PC-3 (cell line): ENCODE measurements at regions not wholly inside any gene's neighbourhood (a gene's known extent, or its start where the extent isn't known, plus 50 kb on each side); places are given as distances from the start of the nearest gene placed in this dataset.

ENCODE experiments used
- ATAC-seq: fragments of 200-7000 bp; cut with Tn5 transposase; 2 replicates; pipeline ENCODE4 v1.9.1; 2020; ENCODE audit warnings: mild to moderate bottlenecking, moderate library complexity
- BruUV-seq: library from RNA; stranded (reverse); fragments of 400-500 nt; replicated peaks from 2 replicates; lab custom pipeline; 2021; lab: Mats Ljungman, UMichigan
- CTCF ChIA-PET: fragments of 300-600 bp; sonication (Branson Sonifier 250); formaldehyde crosslinking; loops from one replicate; lab custom pipeline; 2022; ENCODE audit warnings: antibody characterized with exemption; lab: Charles Lee
- POLR2A ChIA-PET: fragments of 300-600 bp; sonication (Branson Sonifier 250); formaldehyde crosslinking; loops from one replicate; lab custom pipeline; 2022; ENCODE audit warnings: antibody characterized with exemption; ENCODE audit not compliant: unreplicated experiment; lab: Charles Lee
- DNase-seq: peaks from one replicate; pipeline ENCODE4 v3.0.0-alpha.2; 2015
- H2AFZ ChIP-seq: fragments of 300-600 bp; sonication (generic); 2 replicates; pipeline ENCODE4 v1.6.0; 2016; ENCODE audit warnings: antibody characterized with exemption, low read length
- H3F3A ChIP-seq: fragments of 300-600 bp; sonication (generic); one replicate; pipeline ENCODE4 v1.6.0; 2017; ENCODE audit warnings: antibody characterized with exemption, low read length, control low read depth, mild to moderate bottlenecking; ENCODE audit not compliant: unreplicated experiment
- H3K27ac ChIP-seq: fragments of 300-600 bp; sonication (generic); 2 replicates; pipeline ENCODE4 v1.5.1; 2016; ENCODE audit warnings: mild to moderate bottlenecking, low read length
- H3K27me3 ChIP-seq: fragments of 300-600 bp; sonication (generic); 2 replicates; pipeline ENCODE4 v1.6.1; 2016; ENCODE audit warnings: low read length, mixed read lengths
- H3K36me3 ChIP-seq: fragments of 300-600 bp; sonication (generic); 2 replicates; pipeline ENCODE4 v1.6.1; 2016; ENCODE audit warnings: low read depth, mixed run types, low read length, mixed read lengths
- H3K4me1 ChIP-seq: fragments of 300-600 bp; sonication (generic); 2 replicates; pipeline ENCODE4 v1.5.1; 2016; ENCODE audit warnings: low read length; ENCODE audit not compliant: insufficient read depth
- H3K4me2 ChIP-seq: fragments of 300-600 bp; sonication (generic); 2 replicates; pipeline ENCODE4 v1.6.0; 2016; ENCODE audit warnings: low read length
- H3K4me3 ChIP-seq: fragments of 300-600 bp; sonication (generic); 2 replicates; pipeline ENCODE4 v1.5.1; 2016; ENCODE audit warnings: mild to moderate bottlenecking, low read length, mixed read lengths
- H3K79me2 ChIP-seq: fragments of 300-600 bp; sonication (generic); 2 replicates; pipeline ENCODE4 v1.6.1; 2017; ENCODE audit warnings: low read length, mixed read lengths
- H3K9ac ChIP-seq: fragments of 300-600 bp; sonication (generic); 2 replicates; pipeline ENCODE4 v1.6.0; 2016; ENCODE audit warnings: mild to moderate bottlenecking, low read length
- H3K9me2 ChIP-seq: fragments of 300-600 bp; sonication (generic); replicated peaks from 2 replicates; pipeline ENCODE4 v1.6.1; 2016; ENCODE audit warnings: mixed run types, low read length, mixed read lengths
- H3K9me3 ChIP-seq: fragments of 300-600 bp; sonication (generic); 2 replicates; pipeline ENCODE4 v1.6.1; 2016; ENCODE audit warnings: low read length, mixed read lengths
- H4K20me1 ChIP-seq: fragments of 300-600 bp; sonication (generic); 2 replicates; pipeline ENCODE4 v1.6.1; 2016; ENCODE audit warnings: low read length, mixed read lengths
- EZH2 ChIP-seq: fragments of 300-600 bp; sonication (generic); IDR thresholded peaks from one replicate; pipeline ENCODE4 v1.6.1; 2017; ENCODE audit warnings: antibody characterized with exemption, mild to moderate bottlenecking, low read length; ENCODE audit not compliant: unreplicated experiment
- EZH2phosphoT487 ChIP-seq: fragments of 300-600 bp; sonication (generic); IDR thresholded peaks from 2 replicates; pipeline ENCODE4 v1.6.1; 2018; ENCODE audit warnings: mild to moderate bottlenecking, antibody characterized with exemption, low read length, borderline replicate concordance
- intact Hi-C: fragments of 100-400 bp; cut with micrococcal nuclease; formaldehyde crosslinking; loops from 2 replicates; pipeline ENCODE4 v1.9.0; 2023
- TF ChIP-seq, protein P1 (sequence below): fragments of 300-600 bp; sonication (generic); conservative IDR thresholded peaks from 2 replicates; pipeline ENCODE4 v1.5.1; 2017; ENCODE audit warnings: antibody characterized with exemption, low read depth, mild to moderate bottlenecking, low read length

GRCh38 chr1:29728703-29729102 lies 492.4 kb downstream of the PTPRU start:
- H3K4me3 ChIP-seq, result no peak overlapping the region
- DNase-seq (no peak), ATAC-seq (no peak)
- TF ChIP-seq EZH2phosphoT487, result no peak
- TF ChIP-seq, protein P1, sequence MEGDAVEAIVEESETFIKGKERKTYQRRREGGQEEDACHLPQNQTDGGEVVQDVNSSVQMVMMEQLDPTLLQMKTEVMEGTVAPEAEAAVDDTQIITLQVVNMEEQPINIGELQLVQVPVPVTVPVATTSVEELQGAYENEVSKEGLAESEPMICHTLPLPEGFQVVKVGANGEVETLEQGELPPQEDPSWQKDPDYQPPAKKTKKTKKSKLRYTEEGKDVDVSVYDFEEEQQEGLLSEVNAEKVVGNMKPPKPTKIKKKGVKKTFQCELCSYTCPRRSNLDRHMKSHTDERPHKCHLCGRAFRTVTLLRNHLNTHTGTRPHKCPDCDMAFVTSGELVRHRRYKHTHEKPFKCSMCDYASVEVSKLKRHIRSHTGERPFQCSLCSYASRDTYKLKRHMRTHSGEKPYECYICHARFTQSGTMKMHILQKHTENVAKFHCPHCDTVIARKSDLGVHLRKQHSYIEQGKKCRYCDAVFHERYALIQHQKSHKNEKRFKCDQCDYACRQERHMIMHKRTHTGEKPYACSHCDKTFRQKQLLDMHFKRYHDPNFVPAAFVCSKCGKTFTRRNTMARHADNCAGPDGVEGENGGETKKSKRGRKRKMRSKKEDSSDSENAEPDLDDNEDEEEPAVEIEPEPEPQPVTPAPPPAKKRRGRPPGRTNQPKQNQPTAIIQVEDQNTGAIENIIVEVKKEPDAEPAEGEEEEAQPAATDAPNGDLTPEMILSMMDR, result no peak
- no peak for TF ChIP-seq EZH2
- intact Hi-C loops, result no loop called here
- no peaks in the 10 kb centered on the region for H3K9me2 ChIP-seq
- CTCF ChIA-PET, result no interaction called here
- H3K9me3 ChIP-seq, result no peaks in the 10 kb centered on the region
- H3K36me3 ChIP-seq, result no peaks in the 10 kb centered on the region
- no TSS peak for BruUV-seq
- no peaks in the 10 kb centered on the region for H3K27me3 ChIP-seq
- H3K79me2 ChIP-seq, result no peaks in the 10 kb centered on the region
- H3K9ac ChIP-seq, result no peak overlapping the region
- H3K27ac ChIP-seq, result no peak overlapping the region
- H3K4me1 ChIP-seq, result no peaks in the 10 kb centered on the region
- H4K20me1 ChIP-seq, result no peaks in the 10 kb centered on the region
- H2AFZ ChIP-seq, result no peak overlapping the region
- H3K4me2 ChIP-seq, result no peak overlapping the region
- POLR2A ChIA-PET, result no interaction called here
- H3F3A ChIP-seq, result no peaks in the 10 kb centered on the region

DNA sequence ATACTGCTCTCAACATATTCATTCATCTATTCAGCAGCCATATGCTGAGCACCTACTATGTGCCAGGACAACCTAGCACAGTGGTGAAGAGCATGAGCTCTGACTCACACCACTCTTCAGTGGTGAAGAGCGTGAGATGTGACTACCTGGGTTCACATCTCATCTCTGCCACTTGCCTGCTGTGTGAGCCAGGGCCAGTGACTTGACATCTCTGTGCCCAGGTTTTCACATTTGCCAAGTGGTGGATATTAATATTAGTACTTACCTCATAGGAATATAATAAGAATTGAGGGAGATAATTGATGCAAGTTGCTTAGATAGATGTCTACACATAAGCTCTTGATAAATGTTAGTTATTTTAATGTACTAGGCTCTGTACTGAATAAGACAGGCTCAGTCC lies 488.9 kb downstream of the PTPRU start:
- intact Hi-C loops, result no loop called here
- no TSS peak for BruUV-seq
- no peak for TF ChIP-seq EZH2
- TF ChIP-seq EZH2phosphoT487, result no peak
- TF ChIP-seq, protein P1, result no peak
- ATAC-seq (no peak), DNase-seq (no peak)
- Histone ChIP-seq H3K4me1 (no peaks in the 10 kb centered on the region), H3F3A (no peaks in the 10 kb centered on the region), H3K27ac (no peak overlapping the region), H3K9ac (no peak overlapping the region), H3K9me2 (no peaks in the 10 kb centered on the region), H3K36me3 (no peaks in the 10 kb centered on the region), H4K20me1 (no peaks in the 10 kb centered on the region), H3K9me3 (no peaks in the 10 kb centered on the region; the same call in 1 of the 2 replicates), H3K4me2 (no peak overlapping the region), H3K79me2 (no peaks in the 10 kb centered on the region), H2AFZ (no peak overlapping the region), H3K27me3 (no peaks in the 10 kb centered on the region), H3K4me3 (no peak overlapping the region)
- ChIA-PET POLR2A (no interaction called here), CTCF (no interaction called here)

DNA sequence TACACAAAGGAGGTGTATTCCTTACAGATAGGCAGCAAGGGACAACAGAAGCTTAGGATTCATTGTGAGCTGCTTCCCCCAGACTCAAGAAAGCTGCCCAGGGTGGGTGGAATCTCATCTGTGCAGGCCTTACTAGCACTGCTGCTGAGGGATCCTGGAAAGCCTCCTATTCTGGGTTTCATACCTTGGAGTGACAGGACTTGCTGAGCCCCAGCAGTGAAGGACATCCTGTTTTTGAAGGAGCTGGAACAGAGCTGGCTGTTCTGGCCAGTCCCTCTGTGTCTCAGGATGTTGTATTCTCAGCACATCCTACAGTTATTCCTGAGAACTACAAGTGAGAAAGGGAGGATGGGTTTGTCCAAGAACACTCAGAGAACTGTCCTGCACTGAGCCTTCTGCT lies 486.3 kb downstream of the PTPRU start:
- H3K79me2 ChIP-seq, result no peaks in the 10 kb centered on the region

More for the DNA sequence above, 486.3 kb downstream of the PTPRU start:
- no peak for ATAC-seq
- Histone ChIP-seq H3K9me2 (no peaks in the 10 kb centered on the region), H4K20me1 (no peaks in the 10 kb centered on the region), H3K27me3 (no peaks in the 10 kb centered on the region), H3K36me3 (no peaks in the 10 kb centered on the region), H3K4me3 (no peak overlapping the region), H3F3A (no peaks in the 10 kb centered on the region), H2AFZ (no peak overlapping the region), H3K27ac (no peak overlapping the region), H3K9me3 (no peaks in the 10 kb centered on the region; the same call in 1 of the 2 replicates), H3K4me2 (no peak overlapping the region), H3K9ac (no peak overlapping the region), H3K4me1 (peaks cover 6% of the 10 kb centered on the region)
- ChIA-PET CTCF (no interaction called here), POLR2A (no interaction called here)
- DNase-seq, result no peak
- TF ChIP-seq EZH2 (no peak), EZH2phosphoT487 (no peak)
- TF ChIP-seq, protein P1, result no peak
- intact Hi-C loops, result no loop called here
- BruUV-seq, result no TSS peak
